ENCODE measurements at regions not wholly inside any gene's neighbourhood (a gene's known extent, or its start where the extent isn't known, plus 50 kb on each side); places are given as distances from the start of the nearest gene placed in this dataset.

DNA sequence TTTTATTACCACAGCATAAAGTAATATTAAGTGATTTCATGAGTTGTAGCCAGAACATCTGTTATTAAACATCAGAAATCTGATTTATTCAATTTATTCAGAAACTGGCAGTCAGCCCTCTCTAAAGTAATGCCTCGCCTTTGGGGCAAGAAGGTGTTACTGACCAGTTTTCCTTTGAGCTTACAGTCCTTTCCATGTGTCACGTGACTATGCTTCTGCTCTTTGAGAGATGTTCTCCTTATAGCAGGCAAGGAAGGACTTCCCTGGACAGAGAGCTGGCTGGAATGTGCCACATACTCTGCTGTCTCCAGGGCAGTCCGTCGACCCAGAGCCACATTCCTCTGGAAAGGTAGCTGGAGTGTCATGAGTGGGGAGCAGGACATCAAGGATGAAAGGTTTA is 119.7 kb downstream of the RDH14 start:
- TF ChIP-seq GATA2 (IDR thresholded peaks at IDR 0.05; ENCODE audit: low read depth, low read length) = no peak
- TF ChIP-seq GATA3 (IDR thresholded peaks at IDR 0.05; ENCODE audit: low read depth, low read length) = no peak

Data from SH-SY5Y (cell line).